GM23338 (cell line): ENCODE measurements at regions not wholly inside any gene's neighbourhood (a gene's known extent, or its start where the extent isn't known, plus 50 kb on each side); places are given as distances from the start of the nearest gene placed in this dataset.

ENCODE experiments used
- CTCF ChIP-seq, 2 experiments: fragments of 200-600 bp in 1 of 2; sonication (generic) in 1 of 2; conservative IDR thresholded peaks; 2 replicates each; pipeline versions ENCODE4 v1.5.1 to v1.6.1; 2016 to 2017; ENCODE audit warnings: antibody characterized with exemption in 2 of 2, low read depth in 2 of 2, mild to moderate bottlenecking in 2 of 2, moderate library complexity in 1 of 2
- EZH2 ChIP-seq: fragments of 200-600 bp; sonication (generic); IDR thresholded peaks from one replicate; pipeline ENCODE4 v1.8.0; 2017; ENCODE audit warnings: antibody characterized with exemption, mild to moderate bottlenecking, low read depth; ENCODE audit not compliant: unreplicated experiment
- POLR2AphosphoS5 ChIP-seq: IDR thresholded peaks from 2 replicates; pipeline ENCODE4 v1.6.1; 2016; ENCODE audit warnings: antibody characterized with exemption, low read depth
- REST ChIP-seq: IDR thresholded peaks from one replicate; pipeline ENCODE4 v1.6.1; 2018; ENCODE audit warnings: antibody characterized with exemption; ENCODE audit not compliant: unreplicated experiment
- ZNF114 ChIP-seq: fragments of 250-450 bp; sonication (Bioruptor Pico); IDR thresholded peaks from 2 replicates; pipeline ENCODE4 v1.5.0; 2020; ENCODE audit warnings: mild to moderate bottlenecking, moderate library complexity

GRCh38 chr4:37538931-37539330, 147.2 kb downstream of the RELL1 start:
- TF ChIP-seq CTCF (conservative IDR thresholded peaks at IDR 0.05; ENCODE audit: low read depth in 2 of 2) (no peak), ZNF114 (CRISPR knock-in tag) (no peak), POLR2AphosphoS5 (no peak), EZH2 (no peak), REST (no peak)
